ENCODE measurements at regions not wholly inside any gene's neighbourhood (a gene's known extent, or its start where the extent isn't known, plus 50 kb on each side); places are given as distances from the start of the nearest gene placed in this dataset.

GRCh38 chr4:41323706-41324105 lies 67.0 kb downstream of the UCHL1 start:
- TF ChIP-seq BHLHE40 (IDR thresholded peaks at IDR 0.05; ENCODE audit: low read depth, low read length), result no peak
- no peak for TF ChIP-seq CTCF (conservative IDR thresholded peaks at IDR 0.05; ENCODE audit: low read depth, low read length)
- no peak for TF ChIP-seq POLR2A (IDR thresholded peaks at IDR 0.05; ENCODE audit: low read depth, low read length)
- no peak for TF ChIP-seq NFE2L2 (IDR thresholded peaks at IDR 0.05; ENCODE audit: low read depth, low read length)
- no peak for TF ChIP-seq CEBPB (IDR thresholded peaks at IDR 0.05; ENCODE audit: low read depth, low read length)

Measured in IMR-90 (cell line).